HepG2 (cell line): ENCODE measurements at regions not wholly inside any gene's neighbourhood (a gene's known extent, or its start where the extent isn't known, plus 50 kb on each side); places are given as distances from the start of the nearest gene placed in this dataset.

ENCODE experiments used
- ARID5B ChIP-seq: IDR thresholded peaks from 2 replicates; pipeline ENCODE4 v1.4.0; 2020; ENCODE audit warnings: mild to moderate bottlenecking, missing genetic modification reagents
- CENPT ChIP-seq: sonication (generic); formaldehyde crosslinking; IDR thresholded peaks from 2 replicates; pipeline ENCODE4 v1.8.0; 2022; ENCODE audit warnings: low read depth, mild to moderate bottlenecking, moderate library complexity, missing genetic modification reagents
- HMGA1 ChIP-seq: sonication (generic); formaldehyde crosslinking; conservative IDR thresholded peaks from 2 replicates; pipeline ENCODE4 v1.4.0; 2020; ENCODE audit warnings: missing genetic modification reagents
- HOXA9 ChIP-seq: sonication (generic); formaldehyde crosslinking; IDR thresholded peaks from 2 replicates; pipeline ENCODE4 v1.8.1; 2022; ENCODE audit warnings: missing genetic modification reagents, mild to moderate bottlenecking, moderate library complexity, borderline replicate concordance
- KLF6 ChIP-seq: IDR thresholded peaks from 2 replicates; pipeline ENCODE4 v1.8.0; 2016; ENCODE audit warnings: missing biosample characterization, missing genetic modification reagents
- MBNL3 ChIP-seq: fragments of 250-450 bp; sonication (Bioruptor Pico); conservative IDR thresholded peaks from 2 replicates; pipeline ENCODE4 v1.8.0; 2022; ENCODE audit warnings: mild to moderate bottlenecking, inconsistent platforms
- MYC ChIP-seq: sonication (generic); formaldehyde crosslinking; IDR thresholded peaks from 2 replicates; pipeline ENCODE4 v1.9.0; 2021; ENCODE audit warnings: missing genetic modification reagents, borderline replicate concordance
- NR1H2 ChIP-seq: sonication (generic); formaldehyde crosslinking; IDR thresholded peaks from 2 replicates; pipeline ENCODE4 v1.8.1; 2022; ENCODE audit warnings: low read depth, missing genetic modification reagents, borderline replicate concordance
- RARG ChIP-seq: sonication (generic); formaldehyde crosslinking; IDR thresholded peaks from 2 replicates; pipeline ENCODE4 v1.4.0; 2020; ENCODE audit warnings: low read depth, mild to moderate bottlenecking, missing genetic modification reagents
- RBFOX2 ChIP-seq: fragments of 200-400 bp; formaldehyde crosslinking; IDR thresholded peaks from 2 replicates; pipeline ENCODE4 v1.6.1; 2017; ENCODE audit warnings: low read depth, mild to moderate bottlenecking, low read length
- TBL1XR1 ChIP-seq: fragments of 150-350 bp; IDR thresholded peaks from 2 replicates; pipeline ENCODE4 v1.6.1; 2014; ENCODE audit warnings: borderline replicate concordance, low read length; ENCODE audit not compliant: partially characterized antibody
- TEAD2 ChIP-seq: sonication (generic); formaldehyde crosslinking; IDR thresholded peaks from 2 replicates; pipeline ENCODE4 v1.9.0; 2021; ENCODE audit warnings: missing genetic modification reagents
- U2AF1 ChIP-seq: fragments of 200-400 bp; formaldehyde crosslinking; optimal IDR thresholded peaks from 2 replicates; pipeline ENCODE3; 2017; ENCODE audit warnings: mild to moderate bottlenecking, low read depth, low read length
- ZBTB26 ChIP-seq: IDR thresholded peaks from 2 replicates; pipeline ENCODE4 v1.6.1; 2016; ENCODE audit warnings: missing compliant biosample characterization, missing genetic modification reagents, borderline replicate concordance
- ZNF3 ChIP-seq: IDR thresholded peaks from 2 replicates; pipeline ENCODE4 v1.7.0; 2017; ENCODE audit warnings: inconsistent platforms
- ZNF331 ChIP-seq: sonication (generic); formaldehyde crosslinking; IDR thresholded peaks from 2 replicates; pipeline ENCODE4 v1.4.0; 2020; ENCODE audit warnings: missing genetic modification reagents
- TF ChIP-seq, protein P1 (sequence below): sonication (generic); formaldehyde crosslinking; IDR thresholded peaks from 2 replicates; pipeline ENCODE4 v1.5.1; 2020; ENCODE audit warnings: mild to moderate bottlenecking, moderate library complexity, missing genetic modification reagents
- TF ChIP-seq, protein P2 (sequence below): sonication (generic); formaldehyde crosslinking; IDR thresholded peaks from 2 replicates; pipeline ENCODE4 v1.4.0; 2020; ENCODE audit warnings: mild to moderate bottlenecking, missing genetic modification reagents, borderline replicate concordance

- TF ChIP-seq ARID5B (CRISPR knock-in tag) (peak; percentile 85), KLF6 (0 out of 2 replicates have a peak, but pooled peaks have one; percentile 45), TEAD2 (CRISPR knock-in tag) (no peak), U2AF1 (no peak), RARG (CRISPR knock-in tag) (no peak), TBL1XR1 (no peak), MBNL3 (no peak), RBFOX2 (no peak), HOXA9 (CRISPR knock-in tag) (no peak), MYC (CRISPR knock-in tag) (no peak), ZNF331 (CRISPR knock-in tag) (peak; percentile 14), ZBTB26 (CRISPR knock-in tag) (0 out of 2 replicates have a peak, but pooled peaks have one; percentile 16), ZNF3 (CRISPR knock-in tag) (no peak), NR1H2 (CRISPR knock-in tag) (no peak), CENPT (CRISPR knock-in tag) (no peak), HMGA1 (CRISPR knock-in tag) (no peak)
- TF ChIP-seq, protein P1, sequence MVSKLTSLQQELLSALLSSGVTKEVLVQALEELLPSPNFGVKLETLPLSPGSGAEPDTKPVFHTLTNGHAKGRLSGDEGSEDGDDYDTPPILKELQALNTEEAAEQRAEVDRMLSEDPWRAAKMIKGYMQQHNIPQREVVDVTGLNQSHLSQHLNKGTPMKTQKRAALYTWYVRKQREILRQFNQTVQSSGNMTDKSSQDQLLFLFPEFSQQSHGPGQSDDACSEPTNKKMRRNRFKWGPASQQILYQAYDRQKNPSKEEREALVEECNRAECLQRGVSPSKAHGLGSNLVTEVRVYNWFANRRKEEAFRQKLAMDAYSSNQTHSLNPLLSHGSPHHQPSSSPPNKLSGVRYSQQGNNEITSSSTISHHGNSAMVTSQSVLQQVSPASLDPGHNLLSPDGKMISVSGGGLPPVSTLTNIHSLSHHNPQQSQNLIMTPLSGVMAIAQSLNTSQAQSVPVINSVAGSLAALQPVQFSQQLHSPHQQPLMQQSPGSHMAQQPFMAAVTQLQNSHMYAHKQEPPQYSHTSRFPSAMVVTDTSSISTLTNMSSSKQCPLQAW (CRISPR knock-in tag) = peak; percentile 34; the same call in 1 of the 2 replicates
- TF ChIP-seq, protein P2, sequence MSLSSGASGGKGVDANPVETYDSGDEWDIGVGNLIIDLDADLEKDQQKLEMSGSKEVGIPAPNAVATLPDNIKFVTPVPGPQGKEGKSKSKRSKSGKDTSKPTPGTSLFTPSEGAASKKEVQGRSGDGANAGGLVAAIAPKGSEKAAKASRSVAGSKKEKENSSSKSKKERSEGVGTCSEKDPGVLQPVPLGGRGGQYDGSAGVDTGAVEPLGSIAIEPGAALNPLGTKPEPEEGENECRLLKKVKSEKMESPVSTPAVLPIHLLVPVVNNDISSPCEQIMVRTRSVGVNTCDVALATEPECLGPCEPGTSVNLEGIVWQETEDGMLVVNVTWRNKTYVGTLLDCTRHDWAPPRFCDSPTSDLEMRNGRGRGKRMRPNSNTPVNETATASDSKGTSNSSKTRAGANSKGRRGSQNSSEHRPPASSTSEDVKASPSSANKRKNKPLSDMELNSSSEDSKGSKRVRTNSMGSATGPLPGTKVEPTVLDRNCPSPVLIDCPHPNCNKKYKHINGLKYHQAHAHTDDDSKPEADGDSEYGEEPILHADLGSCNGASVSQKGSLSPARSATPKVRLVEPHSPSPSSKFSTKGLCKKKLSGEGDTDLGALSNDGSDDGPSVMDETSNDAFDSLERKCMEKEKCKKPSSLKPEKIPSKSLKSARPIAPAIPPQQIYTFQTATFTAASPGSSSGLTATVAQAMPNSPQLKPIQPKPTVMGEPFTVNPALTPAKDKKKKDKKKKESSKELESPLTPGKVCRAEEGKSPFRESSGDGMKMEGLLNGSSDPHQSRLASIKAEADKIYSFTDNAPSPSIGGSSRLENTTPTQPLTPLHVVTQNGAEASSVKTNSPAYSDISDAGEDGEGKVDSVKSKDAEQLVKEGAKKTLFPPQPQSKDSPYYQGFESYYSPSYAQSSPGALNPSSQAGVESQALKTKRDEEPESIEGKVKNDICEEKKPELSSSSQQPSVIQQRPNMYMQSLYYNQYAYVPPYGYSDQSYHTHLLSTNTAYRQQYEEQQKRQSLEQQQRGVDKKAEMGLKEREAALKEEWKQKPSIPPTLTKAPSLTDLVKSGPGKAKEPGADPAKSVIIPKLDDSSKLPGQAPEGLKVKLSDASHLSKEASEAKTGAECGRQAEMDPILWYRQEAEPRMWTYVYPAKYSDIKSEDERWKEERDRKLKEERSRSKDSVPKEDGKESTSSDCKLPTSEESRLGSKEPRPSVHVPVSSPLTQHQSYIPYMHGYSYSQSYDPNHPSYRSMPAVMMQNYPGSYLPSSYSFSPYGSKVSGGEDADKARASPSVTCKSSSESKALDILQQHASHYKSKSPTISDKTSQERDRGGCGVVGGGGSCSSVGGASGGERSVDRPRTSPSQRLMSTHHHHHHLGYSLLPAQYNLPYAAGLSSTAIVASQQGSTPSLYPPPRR (CRISPR knock-in tag) = peak; percentile 62; the same call in 1 of the 2 replicates
These were observed 99.4 kb upstream of the JUN start (continued) for GRCh38 chr1:58883037-58883887.
